GM21737 (cell line): ENCODE measurements at regions not wholly inside any gene's neighbourhood (a gene's known extent, or its start where the extent isn't known, plus 50 kb on each side); places are given as distances from the start of the nearest gene placed in this dataset.

Experiments
- ATAC-seq: cut with Tn5 transposase; IDR thresholded peaks from one replicate; pipeline ENCODE4 v1.9.1; 2021; ENCODE audit warnings: mild to moderate bottlenecking, moderate library complexity; ENCODE audit not compliant: unreplicated experiment

GRCh38 chr4:185966997-185967775 lies 101.8 kb upstream of the TLR3 start:
- ATAC-seq: no peak

GRCh38 chr4:185969657-185970056 lies 99.3 kb upstream of the TLR3 start:
- ATAC-seq: no peak

- no peak for ATAC-seq
Observed at GRCh38 chr4:185987961-185988627, 80.9 kb upstream of the TLR3 start.

- ATAC-seq: no peak
Observed at GRCh38 chr4:185991770-185992169, 77.2 kb upstream of the TLR3 start.

GRCh38 chr4:185992585-185992984 lies 76.4 kb upstream of the TLR3 start:
- no peak for ATAC-seq

GRCh38 chr4:185993328-185993973 lies 75.5 kb upstream of the TLR3 start:
- no peak for ATAC-seq

- ATAC-seq: no peak
Observed at GRCh38 chr4:185994750-185995149, 74.2 kb upstream of the TLR3 start.

GRCh38 chr4:185995665-185996064 lies 73.3 kb upstream of the TLR3 start:
- ATAC-seq: no peak

GRCh38 chr4:185997296-185997695 lies 71.7 kb upstream of the TLR3 start:
- ATAC-seq: no peak

GRCh38 chr4:185998791-185999190 lies 70.2 kb upstream of the TLR3 start:
- no peak for ATAC-seq

- ATAC-seq: no peak
Observed at GRCh38 chr4:185999207-185999606, 69.7 kb upstream of the TLR3 start.

- ATAC-seq: no peak
Observed at GRCh38 chr4:186002853-186003252, 66.1 kb upstream of the TLR3 start.

GRCh38 chr4:186003746-186004145 lies 65.2 kb upstream of the TLR3 start:
- no peak for ATAC-seq

- ATAC-seq: no peak
Observed at GRCh38 chr4:186008057-186008456, 60.9 kb upstream of the TLR3 start.

- no peak for ATAC-seq
Observed at GRCh38 chr4:186009976-186010375, 59.0 kb upstream of the TLR3 start.

- no peak for ATAC-seq
Observed at GRCh38 chr4:186010821-186011220, 58.1 kb upstream of the TLR3 start.

- no peak for ATAC-seq
Observed at GRCh38 chr4:186012071-186012470, 56.9 kb upstream of the TLR3 start.

GRCh38 chr4:186013419-186014186 lies 55.4 kb upstream of the TLR3 start:
- no peak for ATAC-seq

GRCh38 chr4:186015212-186015817 lies 53.6 kb upstream of the TLR3 start:
- no peak for ATAC-seq

- no peak for ATAC-seq
Observed at GRCh38 chr4:186016796-186017195, 52.2 kb upstream of the TLR3 start.

- ATAC-seq: no peak
Observed at GRCh38 chr4:186017801-186018200, 51.2 kb upstream of the TLR3 start.
